OCI-LY3 (cell line): ENCODE measurements at regions not wholly inside any gene's neighbourhood (a gene's known extent, or its start where the extent isn't known, plus 50 kb on each side); places are given as distances from the start of the nearest gene placed in this dataset.

Source experiments
- EZH2phosphoT487 ChIP-seq: fragments of 200-600 bp; shearing (Covaris generic); IDR thresholded peaks from 2 replicates; pipeline ENCODE4 v1.6.1; 2018; ENCODE audit warnings: antibody characterized with exemption, mixed run types, low read depth
- TF ChIP-seq, protein P1 (sequence below): fragments of 200-600, 300-600 bp; sonication (generic); IDR thresholded peaks from 2 replicates; pipeline ENCODE4 v1.5.1; 2014; ENCODE audit warnings: antibody characterized with exemption, low read length, low read depth

DNA sequence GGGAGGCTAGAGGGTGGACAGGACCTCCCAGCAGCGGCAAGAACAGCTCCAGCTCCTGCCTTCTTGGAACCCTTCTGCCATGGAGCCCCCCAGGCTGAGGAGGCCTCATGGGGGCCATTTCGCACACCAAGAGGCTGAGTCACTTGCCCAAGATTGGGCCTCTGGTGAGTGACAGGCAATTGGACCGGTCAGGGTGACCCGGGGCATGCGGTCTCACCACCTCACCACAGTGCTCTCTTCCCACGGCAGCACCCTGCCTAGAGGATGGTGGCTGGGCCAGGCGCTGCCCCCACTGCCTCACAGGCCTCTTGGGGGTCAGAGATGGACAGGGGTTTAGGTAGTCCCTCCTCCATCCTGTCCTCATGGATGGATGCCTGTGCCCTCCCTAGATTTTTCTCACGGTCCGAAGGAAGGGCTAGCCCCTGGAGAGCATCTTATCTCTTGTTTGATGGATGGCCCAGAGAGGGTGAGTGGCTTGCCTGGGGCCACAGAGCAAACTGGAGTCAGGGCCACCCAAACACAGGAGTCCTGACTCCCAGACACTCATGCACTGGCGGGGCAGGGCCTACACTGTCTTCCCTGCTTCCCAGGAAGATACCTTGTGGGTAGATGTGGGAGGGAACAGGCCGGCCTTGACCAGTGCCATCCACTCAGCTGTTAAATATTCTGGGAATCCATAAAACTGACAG, 119.2 kb downstream of the INHBB start:
- TF ChIP-seq, protein P1, sequence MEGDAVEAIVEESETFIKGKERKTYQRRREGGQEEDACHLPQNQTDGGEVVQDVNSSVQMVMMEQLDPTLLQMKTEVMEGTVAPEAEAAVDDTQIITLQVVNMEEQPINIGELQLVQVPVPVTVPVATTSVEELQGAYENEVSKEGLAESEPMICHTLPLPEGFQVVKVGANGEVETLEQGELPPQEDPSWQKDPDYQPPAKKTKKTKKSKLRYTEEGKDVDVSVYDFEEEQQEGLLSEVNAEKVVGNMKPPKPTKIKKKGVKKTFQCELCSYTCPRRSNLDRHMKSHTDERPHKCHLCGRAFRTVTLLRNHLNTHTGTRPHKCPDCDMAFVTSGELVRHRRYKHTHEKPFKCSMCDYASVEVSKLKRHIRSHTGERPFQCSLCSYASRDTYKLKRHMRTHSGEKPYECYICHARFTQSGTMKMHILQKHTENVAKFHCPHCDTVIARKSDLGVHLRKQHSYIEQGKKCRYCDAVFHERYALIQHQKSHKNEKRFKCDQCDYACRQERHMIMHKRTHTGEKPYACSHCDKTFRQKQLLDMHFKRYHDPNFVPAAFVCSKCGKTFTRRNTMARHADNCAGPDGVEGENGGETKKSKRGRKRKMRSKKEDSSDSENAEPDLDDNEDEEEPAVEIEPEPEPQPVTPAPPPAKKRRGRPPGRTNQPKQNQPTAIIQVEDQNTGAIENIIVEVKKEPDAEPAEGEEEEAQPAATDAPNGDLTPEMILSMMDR: no peak
- no peak for TF ChIP-seq EZH2phosphoT487
